GM19455 (cell line): ENCODE measurements at regions not wholly inside any gene's neighbourhood (a gene's known extent, or its start where the extent isn't known, plus 50 kb on each side); places are given as distances from the start of the nearest gene placed in this dataset.
"Not testable (repeated sequence)": the region's sequence is repeated elsewhere in the genome, so short reads cannot be mapped to it uniquely, and the experiment has no call there.

ENCODE experiments used
- ATAC-seq: cut with Tn5 transposase; IDR thresholded peaks from one replicate; pipeline ENCODE4 v1.9.1; 2021; ENCODE audit not compliant: unreplicated experiment

DNA sequence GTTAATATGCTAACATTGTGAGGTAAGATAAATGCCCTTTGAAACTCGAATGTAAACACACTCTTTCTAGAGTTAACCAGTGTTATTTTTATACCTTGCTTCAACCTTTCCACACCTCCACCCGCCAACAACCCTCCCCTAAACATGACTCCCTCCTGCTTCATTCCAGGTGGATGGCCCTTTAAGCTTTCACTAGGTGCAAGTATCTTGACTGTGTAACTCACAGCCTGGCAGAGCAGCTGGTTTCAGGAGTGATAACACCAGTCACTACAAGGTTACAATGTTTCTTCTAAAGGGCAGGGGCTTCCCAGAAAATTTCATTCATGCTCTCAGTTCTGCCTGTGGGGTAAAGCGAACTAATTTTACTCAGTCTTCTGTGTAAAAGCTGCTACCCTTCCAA, 318.1 kb upstream of the FRG1 start:
- not testable (repeated sequence) for ATAC-seq

DNA sequence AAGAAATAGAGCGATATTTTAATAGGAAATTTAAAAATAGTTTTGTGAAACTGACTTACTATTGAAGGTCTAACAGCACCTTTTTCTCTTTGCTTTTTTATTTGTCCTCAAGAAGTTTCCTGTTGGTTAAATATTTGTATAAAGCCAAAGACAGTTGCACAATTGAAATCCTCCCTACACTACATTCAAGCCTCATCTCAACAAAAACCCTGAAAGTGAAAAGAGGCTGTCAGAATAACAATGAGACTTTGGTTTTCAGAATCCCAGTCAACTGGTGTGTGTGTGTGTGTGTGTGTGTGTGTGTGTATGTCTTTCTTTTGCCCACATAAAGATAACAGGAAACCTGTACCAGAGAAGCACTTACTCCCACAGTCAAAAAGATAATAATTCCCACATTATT, 313.6 kb upstream of the FRG1 start:
- ATAC-seq: not testable (repeated sequence)

DNA sequence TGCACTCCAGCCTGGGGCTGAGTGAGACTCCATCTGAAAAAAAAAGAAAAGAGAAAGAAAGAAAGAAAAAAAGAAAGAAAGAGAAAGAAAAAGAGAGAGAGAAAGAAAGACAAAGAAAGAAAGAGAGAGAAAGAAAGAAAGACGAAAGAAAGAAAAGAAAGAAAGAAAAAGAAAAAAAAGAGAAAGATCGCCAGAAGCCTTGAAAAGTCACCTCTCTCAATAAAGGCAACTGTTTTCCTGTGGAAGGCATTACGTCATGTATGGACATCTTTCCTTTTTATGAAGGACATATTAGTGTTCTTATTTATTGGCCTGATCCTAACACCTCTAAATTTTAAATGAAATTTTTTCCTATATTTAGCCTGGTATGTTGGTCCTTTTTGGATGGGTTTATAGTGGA, 310.9 kb upstream of the FRG1 start:
- not testable (repeated sequence) for ATAC-seq

DNA sequence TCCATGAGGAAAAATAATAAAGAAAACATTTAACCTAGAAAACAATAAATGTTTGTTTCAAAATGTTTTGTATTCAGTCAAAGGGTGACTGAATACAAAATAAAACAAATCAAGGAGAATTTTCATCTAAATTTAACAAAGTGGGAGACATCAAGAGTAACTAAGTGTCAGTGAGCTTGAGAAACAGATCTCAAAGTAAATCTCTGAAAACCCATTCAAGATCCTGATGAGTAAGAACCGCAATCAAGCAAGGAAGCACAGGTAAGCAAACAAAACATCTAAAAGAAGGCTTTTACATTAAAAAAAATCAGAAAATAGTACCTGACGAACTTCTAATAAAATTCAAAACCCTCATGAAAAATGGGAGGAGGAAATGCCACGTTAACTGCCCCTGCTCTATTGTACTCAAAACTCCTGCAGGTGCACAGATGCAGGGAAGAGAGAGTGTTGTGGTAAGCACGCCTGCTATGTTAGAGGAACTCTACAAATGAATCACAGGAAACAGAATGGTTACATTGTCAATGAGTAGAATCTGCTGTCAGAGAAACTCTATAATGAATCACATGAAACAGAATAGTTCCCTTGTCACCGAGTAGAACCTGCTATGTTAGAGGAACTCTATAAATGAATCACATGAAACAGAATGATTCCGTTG, 309.6 kb upstream of the FRG1 start:
- ATAC-seq: not testable (repeated sequence)

DNA sequence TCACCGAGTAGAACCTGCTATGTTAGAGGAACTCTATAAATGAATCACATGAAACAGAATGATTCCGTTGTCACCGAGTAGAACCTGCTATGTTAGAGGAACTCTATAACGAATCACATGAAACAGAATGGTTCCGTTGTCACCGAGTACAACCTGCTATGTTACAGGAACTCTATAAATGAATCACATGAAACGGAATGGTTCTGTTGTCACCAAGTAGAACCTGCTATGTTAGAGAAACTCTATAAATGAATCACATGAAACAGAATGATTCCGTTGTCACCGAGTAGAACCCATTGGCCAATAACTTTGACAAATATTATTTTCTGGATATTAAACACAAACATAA, 309.1 kb upstream of the FRG1 start:
- ATAC-seq: not testable (repeated sequence)

DNA sequence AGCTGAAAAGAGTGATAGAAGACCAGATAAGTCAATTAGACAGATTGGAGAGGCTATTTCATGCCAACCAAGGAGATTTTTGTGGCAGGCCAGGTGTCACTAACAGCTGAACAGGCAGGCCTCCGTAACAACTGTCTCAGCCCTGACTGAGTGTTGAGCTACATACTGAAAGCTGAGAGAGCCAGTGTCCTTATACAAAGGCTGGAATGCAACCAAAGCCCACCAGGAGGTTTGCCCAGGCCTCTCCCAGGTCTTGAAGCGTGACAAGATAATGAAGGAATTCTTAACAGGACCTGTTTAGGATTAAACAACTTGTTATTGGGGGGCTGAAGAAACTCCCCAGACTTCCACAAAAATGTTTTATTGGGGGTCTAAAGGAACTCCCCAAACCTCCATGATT, 290.2 kb upstream of the FRG1 start:
- not testable (repeated sequence) for ATAC-seq

DNA sequence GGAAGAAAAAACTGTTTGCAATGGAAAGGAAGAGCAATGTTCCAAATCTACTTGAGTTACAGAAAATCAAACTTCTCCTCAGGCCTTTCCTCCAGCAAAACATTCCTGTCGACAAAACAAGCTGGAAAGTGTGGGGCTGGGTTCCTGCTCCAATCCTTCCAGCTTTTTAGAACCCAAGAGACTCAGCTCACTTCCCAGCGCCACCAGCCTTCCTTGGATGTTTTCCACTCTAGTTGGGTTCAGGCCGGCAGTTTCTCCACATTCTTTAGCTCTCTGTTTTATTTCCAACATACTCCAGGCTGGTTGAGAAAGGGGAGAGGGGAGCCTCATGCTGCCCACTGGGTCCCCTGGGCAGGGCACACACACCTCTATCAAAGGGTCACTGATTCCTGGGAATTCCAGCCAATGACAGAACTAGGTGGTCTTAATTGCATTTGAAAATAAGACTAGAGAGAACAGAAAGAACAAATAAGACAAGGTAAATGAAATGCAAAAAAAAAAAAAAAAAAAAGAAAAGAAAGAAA, 287.5 kb upstream of the FRG1 start:
- ATAC-seq: not testable (repeated sequence)

DNA sequence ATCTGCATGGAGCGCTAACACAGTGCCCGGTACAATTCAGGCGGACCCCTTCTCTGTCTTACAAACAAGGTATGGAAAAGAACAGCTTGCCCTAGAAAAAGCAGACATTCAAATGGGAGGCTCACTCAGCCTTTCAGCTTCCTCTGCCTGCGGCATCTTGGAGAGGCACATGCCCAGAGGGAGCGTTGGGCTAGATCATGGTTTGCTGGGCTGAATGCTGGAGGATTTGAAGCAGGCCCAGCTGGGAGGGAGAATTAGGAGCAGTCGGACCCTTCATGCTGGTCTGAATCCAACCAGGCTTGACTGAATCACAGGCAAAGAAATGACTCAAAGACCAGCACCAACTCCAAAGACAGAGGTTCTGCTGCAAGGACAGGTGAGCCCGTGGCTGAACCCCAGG, 286.7 kb upstream of the FRG1 start:
- ATAC-seq: not testable (repeated sequence)

DNA sequence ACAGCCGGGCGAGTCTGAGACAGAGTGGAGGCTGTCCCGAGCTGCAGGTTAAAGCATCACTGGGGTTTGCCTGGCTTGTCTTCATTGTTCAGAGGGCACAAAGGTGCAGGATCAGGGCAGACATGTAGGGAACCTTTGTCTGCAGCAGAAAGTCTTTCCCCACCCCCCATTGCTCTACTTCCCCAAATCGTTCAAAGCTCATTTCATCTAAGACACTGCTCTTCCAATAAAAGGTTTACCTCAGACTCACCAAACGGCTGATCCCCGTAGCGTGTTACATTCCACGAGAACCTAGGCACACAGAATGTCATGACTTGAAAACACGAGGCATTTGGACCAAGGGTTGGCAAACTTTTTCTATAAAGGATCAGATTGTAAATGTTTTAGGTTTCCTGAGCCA, 286.3 kb upstream of the FRG1 start:
- ATAC-seq: not testable (repeated sequence)

DNA sequence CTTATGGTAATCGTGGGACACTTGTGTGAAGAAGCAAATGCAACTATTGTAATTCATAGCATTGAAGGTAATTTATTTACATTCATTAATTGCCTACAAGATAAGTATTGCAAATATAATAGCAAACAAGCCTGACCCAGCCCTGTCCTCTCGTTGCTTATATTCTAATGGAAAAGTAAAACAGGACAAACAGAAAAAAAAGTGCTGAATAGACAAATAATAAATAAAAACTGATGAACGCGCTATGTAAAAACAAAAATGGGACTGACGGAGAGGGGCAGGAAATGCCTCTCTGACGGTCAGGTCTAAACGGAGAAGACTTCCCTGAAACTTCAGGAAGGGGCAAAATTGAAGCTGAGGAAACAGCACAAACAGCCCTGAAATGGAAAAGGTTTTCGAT, 284.9 kb upstream of the FRG1 start:
- not testable (repeated sequence) for ATAC-seq

DNA sequence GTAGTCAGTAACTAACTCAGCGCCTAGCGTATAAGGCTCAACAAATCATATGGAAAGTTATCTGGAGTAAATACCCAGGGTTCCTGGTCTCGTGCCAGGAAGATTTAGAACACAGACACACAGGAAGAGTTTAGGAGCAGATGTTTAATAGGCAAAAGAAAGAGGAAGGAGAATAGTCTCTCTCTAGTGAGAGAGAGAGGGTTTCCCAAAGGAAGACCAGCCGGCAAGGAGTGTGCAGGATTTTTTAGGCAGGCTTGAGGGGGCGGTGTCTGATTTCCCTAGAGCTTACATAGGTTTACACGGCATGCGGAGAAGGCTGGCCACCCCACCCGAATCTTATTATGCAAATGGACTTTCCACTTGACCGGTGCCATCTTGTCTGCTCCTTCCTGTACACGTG, 284.0 kb upstream of the FRG1 start:
- ATAC-seq: no peak

DNA sequence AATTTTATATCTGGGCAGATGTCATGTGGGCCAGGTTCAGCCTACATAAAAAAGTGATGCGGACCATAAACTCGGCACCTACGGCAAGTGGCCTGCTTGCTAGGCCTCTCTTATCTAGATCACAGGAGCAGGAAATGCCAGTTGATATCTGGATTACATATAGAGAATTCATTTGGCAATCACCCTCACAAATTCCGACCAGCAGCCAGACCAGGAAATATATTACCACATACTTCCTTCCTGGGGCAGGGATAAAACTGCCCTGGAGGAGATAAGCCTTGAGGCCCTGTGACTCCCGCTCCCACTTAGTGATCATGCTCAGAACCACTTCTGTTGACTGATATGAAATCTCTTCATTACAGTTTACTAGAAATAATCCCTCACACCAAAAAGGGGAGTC, 282.4 kb upstream of the FRG1 start:
- ATAC-seq: not testable (repeated sequence)

DNA sequence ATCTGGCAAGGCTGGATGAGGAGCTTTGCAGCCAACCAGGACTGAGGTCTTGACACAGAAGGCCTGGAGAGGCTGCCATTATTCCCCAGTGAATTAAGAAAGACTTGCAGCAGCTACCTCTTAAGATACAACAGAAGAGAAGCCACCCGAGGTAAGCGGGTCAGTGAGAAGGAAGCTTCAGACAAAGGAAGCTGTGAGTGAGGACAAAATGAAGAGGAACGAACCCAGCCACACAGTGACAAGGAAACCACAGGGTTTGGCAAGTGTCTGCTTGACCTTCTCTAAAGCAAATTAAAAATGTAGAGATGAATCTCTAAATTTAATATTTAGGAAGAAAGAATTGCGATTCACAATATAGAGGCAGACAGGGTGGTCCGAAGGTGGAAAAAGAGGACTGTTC, 281.8 kb upstream of the FRG1 start:
- ATAC-seq: not testable (repeated sequence)

DNA sequence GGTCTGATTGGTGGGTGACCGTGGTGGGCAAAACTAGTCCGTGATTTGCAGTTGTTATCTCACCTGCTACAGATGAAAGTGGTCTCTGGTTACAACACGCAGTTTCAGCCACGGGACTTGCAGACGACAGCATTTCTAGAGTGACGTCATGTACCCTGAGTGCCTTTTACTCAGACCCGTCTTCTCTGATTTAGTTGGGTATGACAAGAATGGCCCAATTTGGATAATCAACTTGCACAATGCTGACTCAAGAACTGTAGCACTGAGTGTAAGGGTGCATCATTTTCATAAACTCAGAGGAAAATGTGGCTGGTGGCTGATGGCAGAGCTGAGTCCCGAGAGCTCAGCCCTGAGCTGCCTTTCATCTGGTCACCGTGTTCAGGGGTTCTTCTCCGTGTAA, 281.4 kb upstream of the FRG1 start:
- no peak for ATAC-seq

DNA sequence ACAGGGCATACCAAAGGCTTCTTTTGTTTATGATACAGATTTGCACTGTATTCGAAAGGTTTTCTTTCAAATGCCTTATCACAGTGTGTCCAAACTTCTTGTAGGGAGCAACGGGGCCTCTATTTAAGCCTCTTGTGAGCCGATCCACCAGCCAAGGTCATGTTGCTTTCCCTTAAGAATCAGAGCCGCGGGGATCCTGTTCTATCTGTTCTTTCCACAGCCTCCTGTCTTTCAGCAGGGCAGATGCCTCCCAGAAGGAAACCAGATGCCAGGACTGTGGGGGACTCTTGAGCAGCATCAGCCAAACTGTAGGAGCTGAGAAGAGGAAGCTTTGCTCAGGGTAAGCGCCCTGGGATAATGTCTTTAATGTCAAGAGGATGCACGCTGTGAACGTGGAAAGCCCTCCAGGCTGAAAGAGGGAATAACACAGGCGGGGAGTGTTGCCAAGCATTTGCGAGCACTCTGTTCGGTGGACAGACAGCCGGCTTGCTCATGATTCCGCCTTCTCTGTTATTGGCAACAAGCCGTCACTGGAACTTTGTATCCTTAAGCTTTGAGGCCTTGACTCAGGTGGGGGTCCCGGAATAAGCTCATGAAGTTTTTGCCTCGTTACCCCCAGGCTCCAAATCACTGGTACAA, 279.8 kb upstream of the FRG1 start:
- no peak for ATAC-seq

DNA sequence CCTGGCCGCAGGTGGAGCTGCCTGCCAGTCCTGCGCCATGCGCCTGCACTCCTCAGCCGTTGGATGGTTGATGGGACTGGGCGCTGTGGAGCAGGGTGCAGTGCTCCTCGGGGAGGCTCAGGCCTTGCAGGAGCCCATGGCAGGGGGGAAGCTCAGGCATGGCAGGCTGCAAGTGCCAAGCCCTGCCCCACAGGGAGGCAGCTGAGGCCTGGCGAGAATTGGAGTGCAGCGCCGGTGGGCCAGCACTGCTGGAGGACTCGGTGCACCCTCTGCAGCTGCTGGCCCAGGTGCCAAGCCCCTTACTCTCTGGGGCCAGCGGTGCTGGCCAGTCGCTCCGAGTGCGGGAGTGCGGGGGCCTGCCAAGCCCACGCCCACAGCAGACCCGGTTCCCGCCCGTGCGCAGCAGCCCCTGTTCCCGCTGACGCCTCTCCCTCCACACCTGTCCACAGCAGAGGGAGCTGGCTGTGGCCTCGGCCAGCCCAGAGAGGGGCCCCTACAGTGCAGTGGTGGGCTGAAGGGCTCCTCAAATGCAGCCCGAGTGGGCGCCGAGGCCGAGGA, 275.9 kb upstream of the FRG1 start:
- no peak for ATAC-seq

DNA sequence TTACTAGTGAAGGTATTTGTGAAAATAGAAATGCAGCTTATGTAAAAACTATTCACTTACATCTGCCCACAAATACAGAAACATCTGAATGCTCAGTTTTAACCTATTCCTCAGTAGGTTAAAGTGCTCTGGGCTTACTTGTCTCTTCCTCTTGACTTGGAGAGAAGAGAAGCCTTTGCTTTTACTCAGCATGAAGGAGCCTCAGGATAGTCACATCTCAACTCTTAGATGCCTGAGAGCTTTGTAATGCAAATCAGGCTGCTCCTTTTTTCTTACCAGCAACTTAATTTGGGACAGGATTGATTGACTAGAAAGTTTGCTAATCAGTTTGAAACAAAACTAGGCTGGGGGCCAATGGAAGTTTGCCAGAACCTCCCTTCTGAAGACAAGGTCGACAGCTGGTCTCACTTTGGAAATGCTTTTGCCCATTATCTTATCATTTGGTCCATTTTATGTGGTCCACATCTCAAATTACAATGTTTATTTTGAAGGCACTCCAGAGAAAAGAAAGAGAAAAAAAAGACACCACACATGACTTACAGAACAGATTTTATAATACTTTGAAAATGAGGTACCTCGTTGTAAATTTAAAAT, 274.9 kb upstream of the FRG1 start:
- ATAC-seq: not testable (repeated sequence)

DNA sequence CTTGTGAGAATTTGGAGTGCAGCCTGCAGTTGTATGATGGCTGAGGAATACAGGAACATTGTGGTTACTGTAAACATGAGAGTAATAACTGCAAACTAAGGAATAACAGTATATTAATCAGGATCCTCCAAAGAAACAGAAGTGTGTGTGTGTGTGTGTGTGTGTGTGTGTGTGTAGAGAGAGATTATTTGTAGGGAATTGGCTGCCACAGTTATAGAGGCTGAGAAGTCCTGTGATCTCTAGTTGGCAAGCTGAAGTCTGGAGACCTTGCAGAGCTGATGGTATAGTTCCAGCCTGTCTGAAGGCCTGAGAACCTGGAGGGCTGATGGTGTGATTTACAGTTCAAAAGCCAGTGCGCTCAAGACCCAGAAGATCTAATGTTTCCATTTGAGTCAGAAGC, 273.3 kb upstream of the FRG1 start:
- not testable (repeated sequence) for ATAC-seq

DNA sequence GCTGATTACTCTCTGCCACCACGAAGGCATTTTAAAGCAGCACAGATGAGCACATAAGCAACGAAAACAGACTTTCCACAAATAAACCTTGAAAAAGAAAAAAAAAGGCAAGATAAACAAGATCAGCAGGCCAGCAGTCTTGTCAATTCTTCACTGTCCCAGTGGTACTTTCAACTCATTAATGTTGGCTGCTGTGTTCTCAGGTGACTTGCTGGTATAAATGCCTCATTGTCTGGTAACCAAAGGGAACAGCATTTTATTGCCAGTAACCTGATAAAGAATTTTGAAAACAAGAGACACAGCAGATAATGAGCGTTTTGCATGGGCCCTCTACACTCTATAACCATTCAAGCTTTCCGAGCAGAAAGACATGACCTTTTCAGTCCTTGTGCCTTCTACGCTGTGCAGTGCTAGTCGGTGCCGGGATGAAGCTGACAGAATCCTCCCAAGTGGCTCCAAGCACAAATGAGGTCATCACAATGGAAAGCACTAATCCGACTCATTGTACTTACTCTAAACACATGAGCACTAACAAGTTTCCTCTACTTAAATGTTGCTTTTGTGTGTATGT, 242.9 kb upstream of the FRG1 start:
- ATAC-seq: not testable (repeated sequence)

DNA sequence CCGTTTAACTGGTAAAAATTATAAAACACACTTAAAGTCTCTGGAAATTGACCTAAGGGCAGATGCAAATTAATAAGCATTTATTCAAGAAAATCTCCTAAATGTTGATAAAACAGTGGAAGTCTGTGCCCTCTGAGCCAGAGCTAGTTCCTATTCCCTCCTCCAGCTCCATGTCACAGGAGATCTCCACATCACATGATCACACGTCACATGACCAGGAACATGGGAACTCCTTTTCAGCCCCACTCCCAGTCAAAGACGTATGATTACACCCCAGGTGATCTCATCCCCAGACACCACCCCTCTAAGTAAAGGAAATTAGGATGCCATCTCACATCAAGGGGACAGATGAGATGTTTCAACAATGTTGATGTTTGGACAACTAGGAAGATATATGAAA, 237.7 kb upstream of the FRG1 start:
- ATAC-seq: not testable (repeated sequence)

DNA sequence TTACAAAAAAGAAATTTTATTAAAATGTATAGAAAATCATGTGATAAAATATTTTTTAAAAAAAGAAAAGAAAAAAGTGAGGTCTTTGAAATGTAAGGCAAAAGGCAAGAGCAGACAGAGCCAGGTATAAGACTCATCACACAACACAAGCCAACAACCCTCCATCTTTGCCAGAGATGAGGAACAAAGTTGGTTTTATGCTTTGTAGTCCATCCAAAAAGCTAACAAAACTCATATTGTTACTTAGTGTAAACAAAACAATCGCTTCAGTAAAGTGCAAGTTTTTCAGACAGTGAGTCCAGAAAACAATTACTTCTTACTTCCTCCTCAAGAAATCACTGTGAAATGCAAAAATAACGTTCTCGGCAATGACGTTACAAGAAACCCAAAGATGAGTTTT, 233.9 kb upstream of the FRG1 start:
- not testable (repeated sequence) for ATAC-seq

DNA sequence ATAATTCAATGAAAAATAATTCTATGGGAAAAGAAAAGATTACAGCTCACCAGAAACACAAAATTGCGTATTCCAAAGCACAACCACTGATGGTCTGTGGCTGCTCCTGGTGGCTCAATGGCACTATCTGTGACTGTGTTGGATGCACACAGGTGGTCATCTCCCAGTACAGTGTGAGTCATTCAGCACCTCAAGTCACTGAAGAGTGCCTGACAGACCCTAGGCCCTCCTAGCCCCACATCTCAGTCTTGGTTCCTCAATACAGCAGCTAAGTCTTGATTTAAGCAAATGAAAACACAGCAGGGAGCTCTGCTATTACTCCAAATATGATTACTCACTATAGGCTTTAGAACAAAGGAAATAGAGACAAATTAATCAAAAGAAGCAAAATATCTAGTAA, 233.4 kb upstream of the FRG1 start:
- not testable (repeated sequence) for ATAC-seq
